SK-N-SH (cell line): ENCODE measurements at regions not wholly inside any gene's neighbourhood (a gene's known extent, or its start where the extent isn't known, plus 50 kb on each side); places are given as distances from the start of the nearest gene placed in this dataset.
"Not testable (repeated sequence)": the region's sequence is repeated elsewhere in the genome, so short reads cannot be mapped to it uniquely, and the experiment has no call there.

ENCODE experiments used
- CTCF ChIA-PET: fragments of 300-600, 350-600 bp; formaldehyde crosslinking; extraction: SDS; loops from one replicate; lab custom pipeline; 2021; lab: Yijun Ruan, JAX
- POLR2A ChIA-PET: fragments of 350-600 bp; sonication (Branson Sonifier 250); formaldehyde crosslinking; extraction: SDS; loops from one replicate; lab custom pipeline; 2020; ENCODE audit warnings: antibody characterized with exemption, inconsistent platforms; lab: Yijun Ruan, JAX
- DNase-seq: peaks from one replicate; pipeline ENCODE4 v3.0.0; 2012
- H2AFZ ChIP-seq: fragments of 200-600 bp; sonication (generic); 2 replicates; pipeline ENCODE4 v1.8.1; 2016; ENCODE audit warnings: antibody characterized with exemption, mild to moderate bottlenecking, low read depth
- H3F3A ChIP-seq: fragments of 200-600 bp; sonication (generic); replicated peaks from 2 replicates; pipeline ENCODE3; 2016; ENCODE audit warnings: antibody characterized with exemption, mild to moderate bottlenecking; ENCODE audit not compliant: insufficient read depth
- H3K27ac ChIP-seq, 2 experiments: fragments of 200-500 bp in 1 of 2; fragments of 200-600 bp in 1 of 2; sonication (Bioruptor generic) in 1 of 2; sonication (generic), shearing (Covaris generic) in 1 of 2; 2 replicates each; pipeline versions ENCODE4 v1.5.1 to v1.6.1; 2014 to 2016; ENCODE audit warnings: low read depth in 2 of 2, inconsistent platforms in 1 of 2, low read length in 1 of 2, mild to moderate bottlenecking in 1 of 2, mixed read lengths in 1 of 2
- H3K27me3 ChIP-seq: fragments of 200-600 bp; sonication (generic), shearing (Covaris generic); 2 replicates; pipeline ENCODE4 v1.6.1; 2016; ENCODE audit warnings: mixed run types; ENCODE audit not compliant: insufficient read depth
- H3K36me3 ChIP-seq, 2 experiments: fragments of 200-500 bp in 1 of 2; fragments of 200-600 bp in 1 of 2; sonication (Bioruptor generic) in 1 of 2; sonication (generic) in 1 of 2; replicated peaks in 1 of 2; 2 replicates each; pipeline versions ENCODE3 to v1.5.1; 2014 to 2016; ENCODE audit warnings: low read length in 1 of 2, mild to moderate bottlenecking in 1 of 2; ENCODE audit not compliant: insufficient read depth in 2 of 2, control insufficient read depth in 1 of 2
- H3K4me1 ChIP-seq, 2 experiments: fragments of 200-500 bp in 1 of 2; fragments of 200-600 bp in 1 of 2; sonication (Bioruptor generic) in 1 of 2; sonication (generic), shearing (Covaris generic) in 1 of 2; 2 replicates each; pipeline versions ENCODE4 v1.5.1 to v1.6.1; 2014 to 2016; ENCODE audit warnings: low read depth in 1 of 2, low read length in 1 of 2, mixed run types in 1 of 2; ENCODE audit not compliant: insufficient read depth in 2 of 2, control insufficient read depth in 1 of 2
- H3K4me2 ChIP-seq: fragments of 200-600 bp; sonication (generic), shearing (Covaris generic); 2 replicates; pipeline ENCODE4 v1.6.1; 2017; ENCODE audit warnings: mixed run types
- H3K4me3 ChIP-seq, 2 experiments: fragments of 200-500 bp in 1 of 2; fragments of 200-600 bp in 1 of 2; sonication (Bioruptor generic) in 1 of 2; sonication (generic), shearing (Covaris generic) in 1 of 2; 2 replicates each; pipeline versions ENCODE4 v1.5.1 to v1.8.1; 2014 to 2016; ENCODE audit warnings: low read depth in 2 of 2, inconsistent platforms in 1 of 2, low read length in 1 of 2, mild to moderate bottlenecking in 1 of 2, mixed read lengths in 1 of 2, moderate library complexity in 1 of 2
- H3K79me2 ChIP-seq: fragments of 200-600 bp; sonication (generic); 2 replicates; pipeline ENCODE4 v1.8.1; 2017; ENCODE audit warnings: mild to moderate bottlenecking; ENCODE audit not compliant: insufficient read depth
- H3K9ac ChIP-seq: fragments of 200-600 bp; sonication (generic); 2 replicates; pipeline ENCODE4 v1.6.1; 2017; ENCODE audit warnings: mixed run types
- H3K9me2 ChIP-seq: fragments of 200-600 bp; sonication (generic); 2 replicates; pipeline ENCODE4 v1.6.1; 2017; ENCODE audit warnings: mixed run types
- H3K9me3 ChIP-seq: fragments of 200-600 bp; sonication (generic); 2 replicates; pipeline ENCODE4 v1.6.1; 2017; ENCODE audit warnings: mixed run types, mild to moderate bottlenecking, moderate library complexity
- H4K20me1 ChIP-seq: fragments of 200-600 bp; sonication (generic); 2 replicates; pipeline ENCODE4 v1.6.1; 2017; ENCODE audit warnings: mild to moderate bottlenecking, mixed run types; ENCODE audit not compliant: insufficient read depth
- CTCF ChIP-seq: fragments of 200-600 bp; sonication (generic); IDR thresholded peaks from 2 replicates; pipeline ENCODE4 v1.6.1; 2017; ENCODE audit warnings: antibody characterized with exemption, mild to moderate bottlenecking, moderate library complexity
- FOXJ3 ChIP-seq: sonication (generic); formaldehyde crosslinking; IDR thresholded peaks from 2 replicates; pipeline ENCODE4 v1.5.1; 2020; ENCODE audit warnings: mild to moderate bottlenecking, missing genetic modification reagents
- MEF2A ChIP-seq: IDR thresholded peaks from 2 replicates; pipeline ENCODE4 v1.4.0; 2012; ENCODE audit warnings: low read depth, borderline replicate concordance
- NFIC ChIP-seq: IDR thresholded peaks from 2 replicates; pipeline ENCODE4 v1.4.0; 2012; ENCODE audit warnings: borderline replicate concordance
- NRF1 ChIP-seq: IDR thresholded peaks from 2 replicates; pipeline ENCODE4 v1.6.1; 2012; ENCODE audit warnings: low read depth, mild to moderate bottlenecking, low read length
- SIN3A ChIP-seq: IDR thresholded peaks from 2 replicates; pipeline ENCODE4 v1.6.1; 2012; ENCODE audit warnings: low read depth, mild to moderate bottlenecking, low read length, moderate library complexity, borderline replicate concordance
- SMC3 ChIP-seq: IDR thresholded peaks from 2 replicates; pipeline ENCODE4 v1.6.1; 2012; ENCODE audit warnings: low read depth, low read length, improper control_type of control experiment
- TEAD4 ChIP-seq: IDR thresholded peaks from 2 replicates; pipeline ENCODE4 v1.4.0; 2012; ENCODE audit warnings: mild to moderate bottlenecking, borderline replicate concordance; ENCODE audit not compliant: insufficient read depth
- USF2 ChIP-seq: fragments of 150-350 bp; IDR thresholded peaks from 2 replicates; pipeline ENCODE4 v1.6.1; 2017; ENCODE audit warnings: antibody characterized with exemption, low read length, low read depth, borderline replicate concordance
- WGBS: methylation state at CpG from one replicate; pipeline ENCODE4 v1.1.6; 2017; ENCODE audit warnings: low lambda C conversion rate; 5-methylcytosine and 5-hydroxymethylcytosine counted together
- TF ChIP-seq, protein P1 (sequence below): IDR thresholded peaks from 2 replicates; pipeline ENCODE4 v1.4.0; 2012; ENCODE audit warnings: low read depth, borderline replicate concordance
- TF ChIP-seq, protein P2 (sequence below): fragments of 150-350 bp; IDR thresholded peaks from 2 replicates; pipeline ENCODE4 v1.6.1; 2016; ENCODE audit warnings: mild to moderate bottlenecking, low read depth, low read length

- CTCF ChIA-PET = interaction anchor here (0.7 to 1.0 kb wide), 3 partner anchors 12 to 62 kb away, joined by 3 to 5 read pairs (median 5); no protein-coding TSS in a partner anchor
- not testable (repeated sequence) for DNase-seq
Observed at GRCh38 chr1:121447280-121447923, 262.6 kb downstream of the SRGAP2C start.

GRCh38 chr1:121448064-121448463 lies 263.3 kb downstream of the SRGAP2C start:
- CTCF ChIA-PET = interaction anchor here (0.7 kb wide), 1 partner anchor 19 kb away, joined by 3 read pairs; no protein-coding TSS in a partner anchor
- H3K27me3 ChIP-seq, H2AFZ ChIP-seq, H3F3A ChIP-seq, H3K4me2 ChIP-seq, H3K27ac ChIP-seq, H3K4me3 ChIP-seq, H4K20me1 ChIP-seq, DNase-seq, H3K36me3 ChIP-seq, H3K9me2 ChIP-seq, H3K79me2 ChIP-seq, H3K9me3 ChIP-seq, H3K9ac ChIP-seq, POLR2A ChIA-PET, H3K4me1 ChIP-seq: not testable (repeated sequence)
- 16% methylated on average over 3 of the region's 3 CpGs for WGBS

More at GRCh38 chr1:121447280-121447923, 262.6 kb downstream of the SRGAP2C start:
- H3K9me3 ChIP-seq, H3K4me2 ChIP-seq, H3K4me3 ChIP-seq, H3K9me2 ChIP-seq, H3K9ac ChIP-seq, H3K4me1 ChIP-seq, H3K79me2 ChIP-seq, H3K27me3 ChIP-seq, H3F3A ChIP-seq, H2AFZ ChIP-seq, POLR2A ChIA-PET, H4K20me1 ChIP-seq, H3K27ac ChIP-seq, H3K36me3 ChIP-seq: not testable (repeated sequence)
- peak; percentile 71 for TF ChIP-seq CTCF
- WGBS = 0% methylated on average over 1 of the region's 1 CpG

DNA sequence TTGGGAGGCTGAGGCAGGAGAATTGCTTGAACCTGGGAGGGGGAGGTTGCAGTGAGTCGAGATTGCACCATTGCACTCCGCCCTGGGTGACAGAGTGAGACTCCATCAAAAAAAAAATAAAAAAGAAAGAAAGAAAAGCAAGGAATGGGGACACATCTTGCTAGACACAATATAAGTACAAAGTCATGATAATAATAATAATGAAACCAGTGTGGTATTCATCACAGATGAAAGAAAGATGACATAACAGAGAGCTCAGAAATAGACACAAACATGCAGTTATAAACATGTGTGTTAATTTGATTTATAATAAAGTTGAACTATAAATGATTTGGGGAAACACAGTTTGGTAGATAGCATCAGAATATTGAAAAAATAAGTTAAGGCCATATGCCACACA lies 264.1 kb downstream of the SRGAP2C start:
- ChIA-PET POLR2A (no interaction called here), CTCF (interaction anchor here (0.7 kb wide), 1 partner anchor 21 kb away, joined by 3 read pairs; no protein-coding TSS in a partner anchor)
- Histone ChIP-seq H3K9ac (no peak overlapping the region), H3F3A (no peaks in the 10 kb centered on the region), H3K9me3 (peaks cover 3% of the 10 kb centered on the region; the same call in 1 of the 2 replicates), H2AFZ (no peak overlapping the region), H3K27ac (no peak overlapping the region), H3K9me2 (no peaks in the 10 kb centered on the region), H3K4me2 (no peak overlapping the region), H3K36me3 (no peaks in the 10 kb centered on the region), H3K79me2 (no peaks in the 10 kb centered on the region), H3K4me1 (no peaks in the 10 kb centered on the region), H3K4me3 (no peak overlapping the region), H3K27me3 (no peaks in the 10 kb centered on the region), H4K20me1 (no peaks in the 10 kb centered on the region)
- 22% methylated on average over 2 of the region's 2 CpGs for WGBS
- no peak for DNase-seq
- TF ChIP-seq SIN3A = no peak
- TF ChIP-seq, protein P1, sequence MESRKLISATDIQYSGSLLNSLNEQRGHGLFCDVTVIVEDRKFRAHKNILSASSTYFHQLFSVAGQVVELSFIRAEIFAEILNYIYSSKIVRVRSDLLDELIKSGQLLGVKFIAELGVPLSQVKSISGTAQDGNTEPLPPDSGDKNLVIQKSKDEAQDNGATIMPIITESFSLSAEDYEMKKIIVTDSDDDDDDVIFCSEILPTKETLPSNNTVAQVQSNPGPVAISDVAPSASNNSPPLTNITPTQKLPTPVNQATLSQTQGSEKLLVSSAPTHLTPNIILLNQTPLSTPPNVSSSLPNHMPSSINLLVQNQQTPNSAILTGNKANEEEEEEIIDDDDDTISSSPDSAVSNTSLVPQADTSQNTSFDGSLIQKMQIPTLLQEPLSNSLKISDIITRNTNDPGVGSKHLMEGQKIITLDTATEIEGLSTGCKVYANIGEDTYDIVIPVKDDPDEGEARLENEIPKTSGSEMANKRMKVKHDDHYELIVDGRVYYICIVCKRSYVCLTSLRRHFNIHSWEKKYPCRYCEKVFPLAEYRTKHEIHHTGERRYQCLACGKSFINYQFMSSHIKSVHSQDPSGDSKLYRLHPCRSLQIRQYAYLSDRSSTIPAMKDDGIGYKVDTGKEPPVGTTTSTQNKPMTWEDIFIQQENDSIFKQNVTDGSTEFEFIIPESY = no peak
- no peak for TF ChIP-seq TEAD4
- no peak for TF ChIP-seq NRF1
- TF ChIP-seq NFIC = no peak
- no peak for TF ChIP-seq CTCF
- no peak for TF ChIP-seq MEF2A
- TF ChIP-seq, protein P2, sequence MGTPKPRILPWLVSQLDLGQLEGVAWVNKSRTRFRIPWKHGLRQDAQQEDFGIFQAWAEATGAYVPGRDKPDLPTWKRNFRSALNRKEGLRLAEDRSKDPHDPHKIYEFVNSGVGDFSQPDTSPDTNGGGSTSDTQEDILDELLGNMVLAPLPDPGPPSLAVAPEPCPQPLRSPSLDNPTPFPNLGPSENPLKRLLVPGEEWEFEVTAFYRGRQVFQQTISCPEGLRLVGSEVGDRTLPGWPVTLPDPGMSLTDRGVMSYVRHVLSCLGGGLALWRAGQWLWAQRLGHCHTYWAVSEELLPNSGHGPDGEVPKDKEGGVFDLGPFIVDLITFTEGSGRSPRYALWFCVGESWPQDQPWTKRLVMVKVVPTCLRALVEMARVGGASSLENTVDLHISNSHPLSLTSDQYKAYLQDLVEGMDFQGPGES = no peak
- TF ChIP-seq USF2 = no peak
- TF ChIP-seq SMC3 = no peak
- no peak for TF ChIP-seq FOXJ3 (CRISPR knock-in tag)
